NCI-H345 (cell line): ENCODE measurements at regions not wholly inside any gene's neighbourhood (a gene's known extent, or its start where the extent isn't known, plus 50 kb on each side); places are given as distances from the start of the nearest gene placed in this dataset.

Experiments
- DNase-seq: peaks from one replicate; lab custom pipeline; 2025; lab: John Stamatoyannopoulos, UW

- DNase-seq: no peak
Observed at GRCh38 chr2:226079671-226080181, 680.2 kb downstream of the NYAP2 start.

DNA sequence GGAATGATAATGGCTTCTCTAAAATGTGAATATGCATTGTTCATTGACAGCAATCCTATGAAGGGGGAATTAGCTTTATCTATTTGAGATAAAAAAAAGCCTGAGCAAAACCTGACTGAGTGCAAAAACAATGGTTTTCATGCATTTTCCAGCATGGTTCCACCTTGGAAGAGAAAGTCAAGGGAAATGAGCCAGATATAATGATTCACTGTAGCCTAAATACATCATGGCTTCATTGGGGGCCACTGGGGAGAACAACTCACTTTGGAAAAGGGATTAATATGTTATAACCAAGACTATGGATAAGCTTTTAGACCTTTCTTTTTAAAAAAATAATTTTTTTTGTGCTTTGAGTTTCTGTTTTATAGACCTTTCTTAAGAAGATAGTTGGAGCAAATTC is 679.7 kb downstream of the NYAP2 start:
- no peak for DNase-seq

DNA sequence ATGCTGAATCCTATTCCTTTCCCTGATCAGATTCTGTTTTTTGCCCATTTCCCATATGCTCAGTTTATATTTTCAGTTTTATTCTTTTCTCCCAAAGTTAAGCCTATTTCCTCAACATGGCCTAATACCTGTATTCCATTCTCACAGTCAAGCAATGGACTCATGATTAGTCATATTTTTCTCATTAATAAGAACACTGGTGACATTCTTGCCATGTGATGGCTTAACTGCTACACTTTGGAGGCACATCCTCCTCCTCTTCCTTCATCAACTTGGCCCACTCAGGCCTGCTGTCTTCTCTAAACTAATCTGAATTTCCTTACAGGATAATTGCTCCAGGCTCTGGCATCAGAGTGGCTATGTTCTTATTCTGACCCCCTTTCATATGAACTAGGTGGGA is 679.2 kb downstream of the NYAP2 start:
- DNase-seq: no peak

GRCh38 chr2:226077841-226078240 is 678.3 kb downstream of the NYAP2 start:
- no peak for DNase-seq

- DNase-seq: no peak
Observed at GRCh38 chr2:226077031-226077430, 677.5 kb downstream of the NYAP2 start.

- DNase-seq: no peak
Observed at GRCh38 chr2:226076529-226076928, 677.0 kb downstream of the NYAP2 start.

GRCh38 chr2:226074391-226074790 is 674.9 kb downstream of the NYAP2 start:
- DNase-seq: no peak

GRCh38 chr2:226073496-226074160 is 674.1 kb downstream of the NYAP2 start:
- DNase-seq: no peak

- no peak for DNase-seq
Observed at GRCh38 chr2:226066873-226067272, 667.4 kb downstream of the NYAP2 start.

DNA sequence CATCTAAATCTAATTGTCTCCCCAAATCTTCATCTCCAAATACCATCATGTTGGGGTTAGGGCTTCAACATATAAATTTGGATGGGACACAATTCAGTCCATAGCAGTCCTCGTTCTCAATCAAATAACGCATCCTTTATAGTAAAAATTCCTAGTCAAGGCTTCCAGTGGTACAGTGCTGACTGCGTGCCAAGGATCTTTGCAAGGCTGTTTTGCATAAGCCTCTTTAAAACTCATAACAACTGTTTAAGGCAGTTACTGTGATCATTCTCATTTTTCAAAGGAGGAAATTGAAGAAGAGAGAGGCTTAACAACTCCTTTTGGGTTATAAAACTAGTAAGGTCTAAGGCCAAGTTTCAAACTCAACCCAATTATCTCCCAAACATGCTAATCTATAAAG is 666.9 kb downstream of the NYAP2 start:
- no peak for DNase-seq

- no peak for DNase-seq
Observed at GRCh38 chr2:226064932-226065570, 665.5 kb downstream of the NYAP2 start.

- no peak for DNase-seq
Observed at GRCh38 chr2:226063704-226064440, 664.4 kb downstream of the NYAP2 start.

- no peak for DNase-seq
Observed at GRCh38 chr2:226059961-226060627, 660.6 kb downstream of the NYAP2 start.

GRCh38 chr2:226057914-226058313 is 658.4 kb downstream of the NYAP2 start:
- DNase-seq: no peak

DNA sequence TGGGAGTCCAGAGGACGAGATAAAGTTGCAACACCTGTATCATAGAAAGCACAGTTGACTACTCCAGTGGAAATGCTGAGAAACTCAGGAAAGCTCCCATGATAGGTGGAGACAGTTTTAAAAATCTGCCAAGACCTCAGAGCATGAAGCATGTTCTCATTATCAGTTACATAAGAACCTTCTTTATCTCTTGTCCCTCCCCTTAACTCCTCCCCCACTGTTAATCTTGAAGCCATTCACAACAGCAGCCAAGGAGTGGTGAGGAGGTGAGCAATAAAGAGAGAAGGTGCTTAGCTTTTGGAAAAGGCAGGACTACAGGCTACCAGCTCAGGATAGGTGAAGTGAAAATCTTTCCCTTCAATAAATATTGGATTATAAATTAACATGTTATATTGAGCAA is 657.9 kb downstream of the NYAP2 start:
- DNase-seq: no peak

- no peak for DNase-seq
Observed at GRCh38 chr2:226052772-226053416, 653.4 kb downstream of the NYAP2 start.

DNA sequence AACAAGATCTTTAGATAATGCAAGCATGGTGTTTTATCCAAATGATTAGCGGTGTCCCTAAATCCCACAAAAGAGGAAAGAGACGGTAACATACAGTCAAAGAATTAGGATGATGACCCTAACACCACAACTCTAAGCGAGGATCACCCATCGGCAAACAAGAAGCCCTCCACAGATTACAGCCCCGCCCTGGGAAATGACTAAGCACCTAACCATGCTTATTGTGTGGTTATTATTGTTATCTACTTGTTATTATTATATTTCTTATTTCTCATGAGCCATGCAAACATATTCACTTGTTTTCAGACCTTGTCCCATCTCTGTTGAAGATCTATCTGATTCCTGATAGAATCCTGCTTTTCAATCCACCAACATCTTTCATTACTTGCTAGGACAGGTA is 651.3 kb downstream of the NYAP2 start:
- no peak for DNase-seq

- DNase-seq: no peak
Observed at GRCh38 chr2:226048611-226049010, 649.1 kb downstream of the NYAP2 start.

DNA sequence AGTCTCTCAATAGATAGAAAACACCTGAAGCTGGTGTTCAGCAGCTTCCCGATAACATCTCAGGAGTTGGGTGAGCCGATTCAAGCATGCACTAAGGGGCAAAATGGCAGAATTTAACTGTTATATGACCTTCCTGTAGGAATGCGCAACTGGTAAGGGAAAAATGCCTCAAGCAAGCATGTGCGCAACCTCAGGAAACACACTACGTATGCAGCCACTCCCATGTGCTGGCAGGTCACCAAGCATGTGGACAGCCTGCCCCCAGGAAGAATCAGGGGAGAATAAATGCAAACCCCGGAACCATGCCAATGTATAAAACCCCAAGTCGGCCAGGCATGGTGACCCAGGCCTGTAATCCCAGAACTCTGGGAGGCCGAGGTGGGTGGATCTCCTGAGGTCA is 645.6 kb downstream of the NYAP2 start:
- DNase-seq: no peak

GRCh38 chr2:226040344-226040900 is 640.9 kb downstream of the NYAP2 start:
- DNase-seq: no peak

DNA sequence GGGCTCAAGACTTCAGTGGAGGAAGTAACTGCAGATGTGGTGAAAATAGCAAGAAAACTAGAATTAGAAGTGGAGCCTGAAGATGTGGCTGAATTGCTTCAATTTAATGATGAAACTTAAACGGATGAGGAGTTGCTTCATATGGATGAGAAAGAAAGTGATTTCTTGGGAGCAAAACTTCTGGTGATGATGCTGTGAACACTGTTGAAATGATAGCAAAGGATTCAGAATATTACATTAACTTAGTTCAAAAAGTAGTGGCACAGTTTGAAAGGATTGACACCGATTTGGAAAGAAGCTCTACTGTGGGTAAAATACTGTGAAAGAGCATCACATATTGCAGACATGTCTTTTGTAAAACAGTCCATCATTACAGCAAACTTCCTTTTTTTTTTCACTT is 638.0 kb downstream of the NYAP2 start:
- no peak for DNase-seq
